ENCODE measurements at regions not wholly inside any gene's neighbourhood (a gene's known extent, or its start where the extent isn't known, plus 50 kb on each side); places are given as distances from the start of the nearest gene placed in this dataset.

DNA sequence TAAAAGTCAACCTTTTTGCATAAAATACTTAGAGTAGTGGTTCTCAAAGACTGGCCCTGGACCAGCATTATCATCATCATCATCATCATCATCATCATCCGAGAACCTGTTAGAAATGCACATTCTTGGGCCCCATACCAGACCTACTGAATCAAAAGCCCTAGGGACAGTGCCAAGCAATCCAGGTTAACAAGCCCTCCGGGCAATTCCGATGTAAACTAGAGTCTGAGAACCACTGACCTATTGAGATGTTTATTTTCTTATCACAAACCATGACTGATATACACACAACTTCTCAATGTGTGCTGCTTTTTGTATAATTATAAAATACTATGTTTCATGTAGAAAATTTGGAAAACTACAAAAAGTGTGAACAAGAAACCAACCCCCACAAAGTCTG, 133.4 kb upstream of the GATB start:
- Histone ChIP-seq H3K9me3 (no peaks in the 10 kb centered on the region), H3K4me1 (no peaks in the 10 kb centered on the region), H3K36me3 (no peaks in the 10 kb centered on the region), H3K4me3 (no peak overlapping the region), H3K27me3 (no peaks in the 10 kb centered on the region), H3K27ac (no peak overlapping the region)
- intact Hi-C loops (cut with DNase I; ENCODE audit: low total_unique reads) = no loop called here
- no peak for DNase-seq
- TF ChIP-seq, protein P1, sequence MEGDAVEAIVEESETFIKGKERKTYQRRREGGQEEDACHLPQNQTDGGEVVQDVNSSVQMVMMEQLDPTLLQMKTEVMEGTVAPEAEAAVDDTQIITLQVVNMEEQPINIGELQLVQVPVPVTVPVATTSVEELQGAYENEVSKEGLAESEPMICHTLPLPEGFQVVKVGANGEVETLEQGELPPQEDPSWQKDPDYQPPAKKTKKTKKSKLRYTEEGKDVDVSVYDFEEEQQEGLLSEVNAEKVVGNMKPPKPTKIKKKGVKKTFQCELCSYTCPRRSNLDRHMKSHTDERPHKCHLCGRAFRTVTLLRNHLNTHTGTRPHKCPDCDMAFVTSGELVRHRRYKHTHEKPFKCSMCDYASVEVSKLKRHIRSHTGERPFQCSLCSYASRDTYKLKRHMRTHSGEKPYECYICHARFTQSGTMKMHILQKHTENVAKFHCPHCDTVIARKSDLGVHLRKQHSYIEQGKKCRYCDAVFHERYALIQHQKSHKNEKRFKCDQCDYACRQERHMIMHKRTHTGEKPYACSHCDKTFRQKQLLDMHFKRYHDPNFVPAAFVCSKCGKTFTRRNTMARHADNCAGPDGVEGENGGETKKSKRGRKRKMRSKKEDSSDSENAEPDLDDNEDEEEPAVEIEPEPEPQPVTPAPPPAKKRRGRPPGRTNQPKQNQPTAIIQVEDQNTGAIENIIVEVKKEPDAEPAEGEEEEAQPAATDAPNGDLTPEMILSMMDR (IDR thresholded peaks at IDR 0.05) = no peak
- no peak for TF ChIP-seq POLR2A (IDR thresholded peaks at IDR 0.05)

DNA sequence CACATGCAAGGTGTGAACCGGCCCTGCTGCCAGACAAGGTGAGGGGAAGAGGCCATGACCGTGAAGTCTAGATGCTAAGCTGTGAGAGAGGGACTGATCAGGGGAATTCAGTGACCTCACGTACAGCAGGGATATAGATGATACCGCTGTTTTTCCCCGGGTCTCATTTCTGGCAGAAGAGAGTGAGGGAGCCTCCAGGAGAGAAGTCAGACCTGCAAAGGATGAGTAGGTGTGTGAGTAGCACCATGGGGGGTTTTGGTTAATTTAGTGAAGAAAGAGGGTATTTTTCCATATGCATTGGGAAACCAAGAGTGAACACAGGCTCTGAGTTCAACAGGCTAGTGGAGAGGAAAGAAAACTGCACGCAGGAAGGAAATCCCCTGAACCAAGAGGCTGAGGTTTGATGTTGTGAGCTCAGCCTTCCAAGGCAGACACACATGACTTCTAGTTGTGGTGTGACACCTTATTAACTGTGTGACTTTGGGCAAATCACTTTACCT, 127.6 kb upstream of the GATB start:
- no peak overlapping the region for H3K27ac ChIP-seq
- H3K9me3 ChIP-seq = no peaks in the 10 kb centered on the region
- no peaks in the 10 kb centered on the region for H3K4me1 ChIP-seq
- H3K36me3 ChIP-seq = no peaks in the 10 kb centered on the region
- H3K27me3 ChIP-seq = no peaks in the 10 kb centered on the region
- intact Hi-C loops (cut with DNase I; ENCODE audit: low total_unique reads) = no loop called here
- TF ChIP-seq POLR2A (IDR thresholded peaks at IDR 0.05) = no peak
- TF ChIP-seq, protein P1 (IDR thresholded peaks at IDR 0.05) = no peak
- H3K4me3 ChIP-seq = no peak overlapping the region
- DNase-seq = no peak

DNA sequence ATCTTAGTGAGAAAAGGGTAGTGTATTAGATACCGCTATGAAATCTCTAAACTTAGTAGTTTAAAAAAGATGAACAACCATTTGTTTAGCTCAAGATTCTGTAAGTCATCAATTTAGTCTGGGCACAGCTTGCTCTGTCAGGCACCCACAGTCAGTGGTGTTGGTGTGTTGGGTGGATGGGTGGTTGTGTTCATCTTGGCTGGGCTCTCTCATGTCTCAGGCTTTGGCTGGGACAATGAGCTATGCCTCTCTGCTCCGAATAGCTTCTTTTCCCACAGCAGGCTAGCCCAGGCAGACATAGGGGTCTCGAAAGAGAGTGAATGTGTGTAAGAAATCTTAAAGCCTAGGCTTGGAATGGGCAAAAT, 127.0 kb upstream of the GATB start:
- Histone ChIP-seq H3K4me3 (no peak overlapping the region), H3K9me3 (no peaks in the 10 kb centered on the region), H3K4me1 (no peaks in the 10 kb centered on the region), H3K36me3 (no peaks in the 10 kb centered on the region), H3K27ac (no peak overlapping the region), H3K27me3 (no peaks in the 10 kb centered on the region)
- intact Hi-C loops (cut with DNase I; ENCODE audit: low total_unique reads) = no loop called here
- DNase-seq = no peak
- no peak for TF ChIP-seq POLR2A (IDR thresholded peaks at IDR 0.05)
- TF ChIP-seq, protein P1 (IDR thresholded peaks at IDR 0.05) = no peak

DNA sequence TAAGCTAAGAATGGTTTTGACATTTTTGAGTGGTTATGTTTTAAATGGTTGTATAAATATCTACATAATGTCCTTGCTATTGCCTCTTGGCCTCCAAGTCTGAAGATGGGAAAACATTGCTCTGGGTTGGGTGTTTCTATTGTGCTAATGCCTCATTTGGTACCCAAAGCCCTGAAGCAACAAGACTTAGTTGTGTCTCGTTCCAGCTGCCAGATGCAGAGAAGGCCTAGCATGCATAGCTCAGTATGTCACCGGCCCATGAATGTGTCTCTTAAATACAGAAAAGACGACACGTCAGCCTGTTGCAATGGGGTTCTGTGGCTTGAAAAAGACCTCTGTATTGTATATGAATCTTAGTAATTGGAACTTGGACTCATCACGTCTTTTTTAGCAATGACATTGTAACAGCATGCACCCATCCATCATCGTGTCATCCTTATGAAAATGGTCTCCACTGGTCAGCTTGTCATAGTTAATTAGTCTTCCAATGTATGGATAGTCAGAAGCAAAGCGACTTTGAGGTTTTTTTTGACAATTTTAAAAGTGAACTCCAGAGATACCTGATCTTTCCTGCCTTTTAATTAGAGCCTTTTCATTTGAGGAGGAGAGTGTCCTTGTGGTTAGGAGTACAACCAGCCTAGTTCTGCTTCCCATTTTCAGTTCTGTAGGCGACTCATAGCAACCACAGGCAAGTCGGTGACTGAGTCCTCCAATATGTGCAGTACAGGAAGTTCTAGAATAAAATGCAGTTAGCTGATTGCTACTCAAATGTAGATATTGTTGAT, 126.4 kb upstream of the GATB start:
- TF ChIP-seq, protein P1 (IDR thresholded peaks at IDR 0.05) = no peak
- no peak for TF ChIP-seq POLR2A (IDR thresholded peaks at IDR 0.05)
- intact Hi-C loops (cut with DNase I; ENCODE audit: low total_unique reads) = no loop called here

DNA sequence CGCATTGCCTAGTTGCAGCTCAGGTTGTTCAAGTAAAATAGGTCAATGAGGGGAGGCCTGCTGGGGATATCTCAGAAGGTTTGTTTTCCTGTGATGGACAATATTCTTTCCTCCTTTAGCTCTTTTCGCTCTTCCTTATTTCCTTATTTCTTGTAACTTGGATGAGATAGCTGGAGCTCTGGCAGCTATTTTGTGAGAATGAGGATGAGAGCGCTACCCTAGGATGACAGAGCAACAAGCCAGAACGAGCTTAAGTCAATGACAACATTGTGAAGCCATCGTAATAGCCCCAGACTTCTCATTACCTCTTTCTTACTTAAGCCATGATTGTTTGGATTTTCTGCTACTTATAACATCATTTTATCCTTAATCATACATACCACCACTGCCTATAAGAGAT, 124.3 kb upstream of the GATB start:
- no peak overlapping the region for H3K4me3 ChIP-seq
- intact Hi-C loops (cut with DNase I; ENCODE audit: low total_unique reads) = no loop called here
- no peak for TF ChIP-seq POLR2A (IDR thresholded peaks at IDR 0.05)
- TF ChIP-seq, protein P1 (IDR thresholded peaks at IDR 0.05) = no peak
- no peak overlapping the region for H3K27ac ChIP-seq
- no peaks in the 10 kb centered on the region for H3K9me3 ChIP-seq
- no peaks in the 10 kb centered on the region for H3K27me3 ChIP-seq
- no peaks in the 10 kb centered on the region for H3K36me3 ChIP-seq
- H3K4me1 ChIP-seq = no peaks in the 10 kb centered on the region
- no peak for DNase-seq

More for the DNA sequence above, 126.4 kb upstream of the GATB start:
- H3K9me3 ChIP-seq = no peaks in the 10 kb centered on the region
- H3K4me3 ChIP-seq = no peak overlapping the region
- no peaks in the 10 kb centered on the region for H3K36me3 ChIP-seq
- no peaks in the 10 kb centered on the region for H3K27me3 ChIP-seq
- no peak for DNase-seq
- no peak overlapping the region for H3K27ac ChIP-seq
- no peaks in the 10 kb centered on the region for H3K4me1 ChIP-seq
